HCEC 1CT (cell line): ENCODE measurements at regions not wholly inside any gene's neighbourhood (a gene's known extent, or its start where the extent isn't known, plus 50 kb on each side); places are given as distances from the start of the nearest gene placed in this dataset.
A peak's percentile ranks its signal among the peaks of the same experiment; 100 is the strongest.
"Not testable (repeated sequence)": the region's sequence is repeated elsewhere in the genome, so short reads cannot be mapped to it uniquely, and the experiment has no call there.

Experiments used
- DNase-seq: peaks from one replicate; pipeline ENCODE4 v3.0.0-alpha.2; 2017

- no peak for DNase-seq
These were observed 303.9 kb downstream of the C16orf95 start for GRCh38 chr16:87012954-87013938.

- no peak for DNase-seq
These were observed 303.1 kb downstream of the C16orf95 start for GRCh38 chr16:87014112-87014511.

GRCh38 chr16:87015021-87015420 lies 302.2 kb downstream of the C16orf95 start:
- DNase-seq = no peak

DNA sequence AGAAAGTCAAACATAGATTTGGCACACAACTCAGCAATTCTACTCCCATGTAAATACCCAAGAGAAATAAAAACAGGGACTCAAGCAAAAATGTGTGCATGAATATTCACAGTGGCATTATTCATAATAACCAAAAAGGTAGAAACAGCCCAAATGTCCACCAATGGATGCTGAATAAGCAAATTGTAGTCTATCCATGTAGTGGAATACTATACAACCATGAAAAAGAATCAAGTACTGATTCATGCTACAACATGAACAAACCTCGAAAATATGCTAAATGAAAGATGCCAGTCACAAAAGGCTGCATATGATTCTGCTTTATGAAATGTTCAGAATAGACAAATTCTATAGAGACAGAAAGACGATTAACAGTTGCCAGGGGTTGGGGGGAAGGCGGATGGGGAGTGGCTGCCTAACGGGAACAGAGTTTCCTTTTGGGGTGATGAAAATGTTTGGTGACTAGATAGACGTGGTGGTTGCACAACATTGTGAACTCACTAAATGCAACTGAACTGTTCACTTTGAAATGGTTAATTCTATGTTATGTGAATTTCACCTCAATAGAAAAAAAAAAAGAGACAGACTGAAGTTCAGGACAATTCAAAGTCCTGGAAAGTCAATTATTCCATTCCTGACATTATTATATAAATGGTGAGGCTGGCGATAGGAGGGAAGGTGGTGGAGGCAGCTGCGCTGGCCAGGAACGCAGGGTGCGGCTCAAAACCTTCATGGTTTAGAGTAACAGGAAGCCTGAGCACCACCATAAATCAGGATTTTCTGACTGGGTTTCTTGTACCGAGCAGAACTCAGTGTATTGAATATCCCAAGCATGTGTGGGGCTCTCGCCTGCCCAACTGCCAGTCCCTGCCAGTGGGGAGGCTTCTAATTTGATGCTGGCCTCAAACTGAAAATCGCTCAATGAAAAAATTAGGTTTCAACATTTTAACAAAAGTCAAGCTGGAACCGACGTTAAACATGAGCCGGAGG lies 300.9 kb downstream of the C16orf95 start:
- DNase-seq = no peak

GRCh38 chr16:87017371-87018012 lies 299.7 kb downstream of the C16orf95 start:
- DNase-seq = peak; percentile 90

- no peak for DNase-seq
These were observed 291.5 kb downstream of the C16orf95 start for GRCh38 chr16:87025676-87026075.

GRCh38 chr16:87027056-87027616 lies 290.1 kb downstream of the C16orf95 start:
- DNase-seq = no peak

DNA sequence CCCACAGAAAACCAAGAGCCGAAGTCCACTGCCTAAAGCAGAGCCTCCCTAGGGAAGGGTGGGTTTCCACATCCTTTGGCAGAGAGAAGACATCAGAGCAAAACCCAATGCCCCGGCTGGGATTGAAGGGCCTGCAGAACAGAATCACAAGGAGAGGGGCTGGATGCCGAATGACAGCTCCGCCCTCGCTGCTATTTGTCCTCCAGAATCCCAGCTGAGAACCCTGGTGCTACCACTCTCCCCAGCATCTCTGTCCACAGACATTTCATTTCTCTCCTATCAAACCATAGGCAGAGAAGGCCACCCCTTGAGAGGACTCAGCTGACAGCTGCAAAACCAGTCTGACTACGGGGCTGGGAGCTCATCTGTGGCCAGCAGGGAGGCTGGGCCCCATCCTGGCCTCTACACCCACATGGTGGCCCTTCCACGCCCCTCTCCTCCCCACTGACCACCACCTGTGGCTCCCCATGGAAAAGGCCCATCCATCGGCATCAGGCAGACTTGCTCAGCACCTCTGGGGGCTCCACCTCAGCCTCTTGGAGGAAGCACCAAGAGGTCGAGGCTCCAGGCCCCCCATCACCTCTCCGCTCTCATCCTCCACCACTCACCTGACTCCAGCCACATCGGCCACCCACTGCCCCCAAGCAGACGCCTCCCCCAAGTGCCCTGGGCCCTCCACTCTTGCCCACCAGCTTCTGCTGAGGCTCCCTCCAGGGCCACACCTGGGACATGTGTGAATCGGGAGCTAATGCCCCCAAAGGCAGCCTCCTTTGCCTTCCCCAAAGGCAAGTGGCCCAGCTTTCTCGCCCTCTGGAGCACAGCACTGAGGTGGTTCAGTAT lies 288.5 kb downstream of the C16orf95 start:
- no peak for DNase-seq

- DNase-seq = no peak
These were observed 284.6 kb downstream of the C16orf95 start for GRCh38 chr16:87032554-87032953.

DNA sequence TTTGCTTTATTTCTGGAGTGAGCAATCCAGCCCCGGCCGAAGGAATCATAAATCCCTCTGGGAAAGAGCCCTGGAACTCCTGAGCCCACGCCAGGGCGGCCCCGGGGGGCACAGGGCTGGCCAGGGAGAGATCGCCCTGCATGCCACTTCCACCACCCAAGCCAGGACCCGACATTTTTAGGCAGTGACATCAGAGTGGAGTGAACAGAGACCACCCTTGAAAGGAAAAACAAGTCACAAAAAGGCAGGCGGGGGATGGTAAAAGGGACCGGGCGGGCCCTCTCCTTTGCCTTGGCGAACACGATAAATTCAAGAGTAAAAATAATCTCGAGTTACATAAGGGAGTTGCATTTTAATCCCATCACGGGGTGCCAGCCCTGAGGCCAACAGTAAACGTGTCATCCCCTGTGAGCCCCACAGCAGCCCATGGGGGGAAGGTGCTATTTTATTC lies 284.1 kb downstream of the C16orf95 start:
- DNase-seq = no peak

DNA sequence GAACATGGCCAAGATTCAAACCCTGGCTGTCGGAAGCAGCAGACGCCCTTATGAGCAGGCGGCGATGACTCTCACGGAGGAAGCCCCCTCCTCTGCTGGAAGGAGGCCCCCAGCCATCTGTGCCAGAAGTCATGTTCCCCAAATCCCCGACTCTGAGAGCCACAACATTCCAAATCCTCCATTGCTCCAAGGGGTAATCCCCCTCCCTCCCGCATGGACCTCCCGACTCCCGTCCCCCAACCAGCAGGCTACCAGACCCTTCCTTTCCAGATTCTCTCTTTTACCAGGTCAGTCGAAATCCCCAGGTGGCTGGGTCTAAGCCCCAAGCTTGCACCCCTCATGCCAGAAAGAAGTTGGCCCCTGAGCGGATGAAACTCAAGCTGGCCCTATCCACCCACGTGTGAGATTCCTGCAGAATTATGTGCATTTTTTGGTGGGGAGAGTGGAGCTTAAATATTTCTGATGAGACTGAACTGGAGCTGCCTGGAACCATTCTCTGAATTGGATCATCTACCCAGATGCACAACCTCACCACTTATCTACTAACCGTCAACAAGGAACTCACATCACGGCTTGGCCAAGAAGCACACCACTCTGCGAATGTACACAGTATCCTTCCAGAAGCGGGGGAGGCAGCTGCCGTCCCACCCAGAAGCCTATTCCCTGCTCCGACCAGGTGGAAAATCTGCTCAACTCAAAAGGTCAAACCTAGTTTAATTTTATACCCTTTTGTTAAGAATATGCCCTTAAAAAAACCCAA lies 283.5 kb downstream of the C16orf95 start:
- DNase-seq = no peak

DNA sequence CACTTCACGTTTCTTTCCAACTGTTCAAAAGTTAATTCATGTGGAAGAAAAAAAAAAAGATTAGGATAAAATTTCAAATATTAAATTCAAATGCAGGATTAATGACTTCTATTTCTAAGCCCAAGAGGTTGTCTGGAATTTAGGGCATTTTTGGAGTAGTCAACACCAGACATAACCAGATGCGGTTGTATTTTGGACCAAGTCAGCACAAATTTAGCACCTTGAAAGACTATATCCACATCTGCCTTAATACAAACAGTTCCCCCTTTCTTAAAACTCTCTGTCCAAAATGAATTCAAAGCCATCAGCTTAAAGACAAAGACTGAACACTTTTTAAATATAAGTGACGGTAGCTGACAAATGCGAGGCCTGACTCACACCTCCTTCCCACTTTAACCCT lies 282.9 kb downstream of the C16orf95 start:
- DNase-seq = no peak

DNA sequence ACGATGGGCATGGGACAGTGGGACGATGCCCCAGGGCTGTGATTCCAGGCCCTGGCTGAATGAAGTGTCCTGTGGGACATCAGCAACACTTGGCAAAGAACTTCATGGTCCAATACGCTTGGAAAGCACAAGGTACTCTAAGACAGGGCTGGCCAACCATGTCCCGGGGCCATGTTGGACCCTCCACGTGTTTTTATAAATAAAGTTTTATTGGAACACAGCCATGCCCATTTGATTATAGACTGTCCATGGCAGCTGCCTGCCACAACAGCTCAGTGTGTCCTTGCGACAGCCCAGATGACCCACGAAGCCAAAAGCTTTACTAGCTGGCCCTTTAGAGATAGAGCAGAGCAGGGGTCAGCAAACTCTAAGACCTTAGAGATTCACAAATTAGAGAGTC lies 282.1 kb downstream of the C16orf95 start:
- DNase-seq = no peak

DNA sequence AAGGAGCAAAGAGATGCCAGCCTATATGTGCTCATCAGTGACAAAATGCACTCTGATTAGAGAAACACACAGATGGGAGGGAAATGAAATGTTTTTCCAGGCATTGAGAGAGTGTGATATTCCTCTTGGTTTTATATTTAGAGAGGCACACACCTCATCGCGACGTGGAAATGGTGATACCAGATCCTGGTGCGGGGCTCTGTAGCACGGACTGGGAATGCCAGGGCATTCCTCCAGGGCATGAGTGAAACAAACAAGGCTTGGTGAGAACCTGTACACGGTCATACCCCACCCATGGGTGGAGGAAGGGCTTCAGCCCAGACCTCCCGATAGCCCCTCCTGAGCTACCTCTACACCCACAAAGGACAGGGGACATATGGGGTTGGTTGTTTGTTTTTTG lies 280.2 kb downstream of the C16orf95 start:
- no peak for DNase-seq

GRCh38 chr16:87038528-87038927 lies 278.7 kb downstream of the C16orf95 start:
- DNase-seq = not testable (repeated sequence)

- DNase-seq = no peak
These were observed 276.7 kb downstream of the C16orf95 start for GRCh38 chr16:87040169-87041117.

- no peak for DNase-seq
These were observed 275.9 kb downstream of the C16orf95 start for GRCh38 chr16:87041286-87041685.

DNA sequence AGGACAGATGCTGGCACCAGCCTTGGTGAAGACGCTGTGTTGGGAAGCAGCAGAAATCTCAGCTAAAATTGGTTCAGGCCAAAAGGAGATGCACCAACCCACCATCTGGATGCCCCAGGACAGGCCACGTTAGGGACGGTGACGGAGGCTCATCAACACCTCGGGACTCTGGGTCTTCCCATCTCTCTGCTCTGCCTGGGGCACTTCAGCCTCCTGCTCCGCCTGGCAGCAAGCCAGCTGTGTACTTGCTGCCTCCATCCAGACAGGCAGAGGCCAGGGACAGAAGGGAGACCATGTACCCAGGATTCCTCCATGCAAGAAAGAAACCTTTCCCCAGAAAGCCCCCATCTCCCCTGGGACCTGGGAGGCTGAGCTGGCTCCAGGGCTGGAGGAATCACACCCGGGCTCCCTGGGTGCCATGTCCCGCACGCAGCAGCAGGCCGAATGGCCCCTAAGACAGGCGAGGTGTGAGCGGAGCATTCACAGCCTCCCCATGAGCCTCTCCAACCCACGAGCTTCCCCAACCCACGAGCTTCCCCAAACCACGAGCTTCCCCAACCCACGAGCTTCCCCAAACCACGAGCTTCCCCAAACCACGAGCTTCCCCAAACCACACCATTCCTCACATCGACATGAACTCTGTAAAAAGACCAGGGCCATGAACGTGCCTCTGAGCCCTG lies 274.5 kb downstream of the C16orf95 start:
- DNase-seq = no peak
